ENCODE measurements at regions not wholly inside any gene's neighbourhood (a gene's known extent, or its start where the extent isn't known, plus 50 kb on each side); places are given as distances from the start of the nearest gene placed in this dataset.

DNA sequence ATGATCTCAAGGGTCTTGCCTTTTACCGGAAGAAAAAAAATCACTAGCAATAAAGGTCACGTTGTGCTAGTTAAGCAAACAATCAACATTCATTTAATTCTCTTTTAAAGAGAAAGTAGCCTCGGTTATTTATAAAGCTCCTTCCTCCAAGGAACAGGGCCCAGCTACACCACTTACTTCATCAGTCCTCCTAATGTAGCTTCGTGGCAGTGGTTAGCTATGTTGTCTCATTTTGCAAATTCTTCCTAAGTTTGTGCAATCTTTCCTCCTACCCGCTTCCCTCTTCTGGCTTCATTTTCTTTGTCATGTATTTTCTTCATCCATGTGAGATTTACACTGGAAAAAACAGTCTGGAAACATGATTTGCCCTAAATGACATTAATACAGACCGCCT lies 554.2 kb downstream of the NUF2 start:
- TF ChIP-seq, protein P1, sequence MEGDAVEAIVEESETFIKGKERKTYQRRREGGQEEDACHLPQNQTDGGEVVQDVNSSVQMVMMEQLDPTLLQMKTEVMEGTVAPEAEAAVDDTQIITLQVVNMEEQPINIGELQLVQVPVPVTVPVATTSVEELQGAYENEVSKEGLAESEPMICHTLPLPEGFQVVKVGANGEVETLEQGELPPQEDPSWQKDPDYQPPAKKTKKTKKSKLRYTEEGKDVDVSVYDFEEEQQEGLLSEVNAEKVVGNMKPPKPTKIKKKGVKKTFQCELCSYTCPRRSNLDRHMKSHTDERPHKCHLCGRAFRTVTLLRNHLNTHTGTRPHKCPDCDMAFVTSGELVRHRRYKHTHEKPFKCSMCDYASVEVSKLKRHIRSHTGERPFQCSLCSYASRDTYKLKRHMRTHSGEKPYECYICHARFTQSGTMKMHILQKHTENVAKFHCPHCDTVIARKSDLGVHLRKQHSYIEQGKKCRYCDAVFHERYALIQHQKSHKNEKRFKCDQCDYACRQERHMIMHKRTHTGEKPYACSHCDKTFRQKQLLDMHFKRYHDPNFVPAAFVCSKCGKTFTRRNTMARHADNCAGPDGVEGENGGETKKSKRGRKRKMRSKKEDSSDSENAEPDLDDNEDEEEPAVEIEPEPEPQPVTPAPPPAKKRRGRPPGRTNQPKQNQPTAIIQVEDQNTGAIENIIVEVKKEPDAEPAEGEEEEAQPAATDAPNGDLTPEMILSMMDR (conservative IDR thresholded peaks at IDR 0.05; ENCODE audit: low read depth, low read length): no peak
- TF ChIP-seq RFX5 (IDR thresholded peaks at IDR 0.05; ENCODE audit: low read depth, low read length) (no peak), SMC3 (IDR thresholded peaks at IDR 0.05; ENCODE audit: low read depth, low read length) (no peak), POLR2A (IDR thresholded peaks at IDR 0.05; ENCODE audit: low read depth, low read length) (no peak), CHD1 (IDR thresholded peaks at IDR 0.05; ENCODE audit: low read depth, low read length) (no peak), RCOR1 (IDR thresholded peaks at IDR 0.05; ENCODE audit: insufficient replicate concordance, low read length) (no peak), NFE2L2 (IDR thresholded peaks at IDR 0.05; ENCODE audit: low read depth, low read length) (no peak), RAD21 (IDR thresholded peaks at IDR 0.05; ENCODE audit: low read length) (no peak), BHLHE40 (IDR thresholded peaks at IDR 0.05; ENCODE audit: low read depth, low read length) (no peak), MAFK (IDR thresholded peaks at IDR 0.05; ENCODE audit: low read depth, low read length) (no peak), CEBPB (IDR thresholded peaks at IDR 0.05; ENCODE audit: low read depth, low read length) (no peak)
- TF ChIP-seq, protein P2, sequence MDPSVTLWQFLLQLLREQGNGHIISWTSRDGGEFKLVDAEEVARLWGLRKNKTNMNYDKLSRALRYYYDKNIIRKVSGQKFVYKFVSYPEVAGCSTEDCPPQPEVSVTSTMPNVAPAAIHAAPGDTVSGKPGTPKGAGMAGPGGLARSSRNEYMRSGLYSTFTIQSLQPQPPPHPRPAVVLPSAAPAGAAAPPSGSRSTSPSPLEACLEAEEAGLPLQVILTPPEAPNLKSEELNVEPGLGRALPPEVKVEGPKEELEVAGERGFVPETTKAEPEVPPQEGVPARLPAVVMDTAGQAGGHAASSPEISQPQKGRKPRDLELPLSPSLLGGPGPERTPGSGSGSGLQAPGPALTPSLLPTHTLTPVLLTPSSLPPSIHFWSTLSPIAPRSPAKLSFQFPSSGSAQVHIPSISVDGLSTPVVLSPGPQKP (IDR thresholded peaks at IDR 0.05; ENCODE audit: borderline replicate concordance, low read depth, low read length): no peak
- TF ChIP-seq, protein P3, sequence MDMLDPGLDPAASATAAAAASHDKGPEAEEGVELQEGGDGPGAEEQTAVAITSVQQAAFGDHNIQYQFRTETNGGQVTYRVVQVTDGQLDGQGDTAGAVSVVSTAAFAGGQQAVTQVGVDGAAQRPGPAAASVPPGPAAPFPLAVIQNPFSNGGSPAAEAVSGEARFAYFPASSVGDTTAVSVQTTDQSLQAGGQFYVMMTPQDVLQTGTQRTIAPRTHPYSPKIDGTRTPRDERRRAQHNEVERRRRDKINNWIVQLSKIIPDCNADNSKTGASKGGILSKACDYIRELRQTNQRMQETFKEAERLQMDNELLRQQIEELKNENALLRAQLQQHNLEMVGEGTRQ (IDR thresholded peaks at IDR 0.05; ENCODE audit: low read depth, low read length): no peak

Data from IMR-90 (cell line).